Hepatocyte (in vitro differentiated cells): ENCODE measurements at regions not wholly inside any gene's neighbourhood (a gene's known extent, or its start where the extent isn't known, plus 50 kb on each side); places are given as distances from the start of the nearest gene placed in this dataset.

ENCODE experiments used
- DNase-seq: peaks from one replicate; pipeline ENCODE4 v3.0.0-alpha.2; 2016; ENCODE audit warnings: low spot score
- H2AFZ ChIP-seq: fragments of 200-600 bp; sonication (generic); 2 replicates; pipeline ENCODE4 v1.6.0; 2016; ENCODE audit warnings: antibody characterized with exemption, mild to moderate bottlenecking
- H3K27ac ChIP-seq: fragments of 200-600 bp; sonication (generic); 2 replicates; pipeline ENCODE4 v1.5.1; 2016; ENCODE audit warnings: mild to moderate bottlenecking
- H3K27me3 ChIP-seq: fragments of 200-600 bp; sonication (generic); 2 replicates; pipeline ENCODE4 v1.6.1; 2016
- H3K36me3 ChIP-seq: fragments of 200-600 bp; sonication (generic); replicated peaks from 2 replicates; pipeline ENCODE4 v1.5.1; 2016; ENCODE audit warnings: low read depth; ENCODE audit not compliant: insufficient read depth
- H3K4me1 ChIP-seq: fragments of 200-600 bp; sonication (generic); 2 replicates; pipeline ENCODE4 v1.5.1; 2016; ENCODE audit warnings: mild to moderate bottlenecking, moderate library complexity; ENCODE audit not compliant: insufficient read depth
- H3K4me2 ChIP-seq: fragments of 200-600 bp; sonication (generic); 2 replicates; pipeline ENCODE4 v1.6.0; 2016
- H3K4me3 ChIP-seq: fragments of 200-600 bp; sonication (generic); 2 replicates; pipeline ENCODE4 v1.5.1; 2016; ENCODE audit warnings: mild to moderate bottlenecking
- H3K79me2 ChIP-seq: fragments of 200-600 bp; sonication (generic); 2 replicates; pipeline ENCODE4 v1.6.0; 2017; ENCODE audit warnings: mild to moderate bottlenecking
- H3K9me2 ChIP-seq: fragments of 200-600 bp; sonication (generic); replicated peaks from 2 replicates; pipeline ENCODE4 v1.6.0; 2017; ENCODE audit warnings: mild to moderate bottlenecking; ENCODE audit not compliant: insufficient read depth
- H3K9me3 ChIP-seq: fragments of 200-600 bp; sonication (generic); 2 replicates; pipeline ENCODE4 v1.5.1; 2016; ENCODE audit warnings: low read depth, mild to moderate bottlenecking
- H4K20me1 ChIP-seq: fragments of 200-600 bp; sonication (generic); 2 replicates; pipeline ENCODE4 v1.6.0; 2016; ENCODE audit warnings: mild to moderate bottlenecking; ENCODE audit not compliant: insufficient read depth, poor library complexity, severe bottlenecking
- EZH2 ChIP-seq: fragments of 200-600 bp; sonication (generic); IDR thresholded peaks from 2 replicates; pipeline ENCODE4 v1.6.1; 2016; ENCODE audit warnings: antibody characterized with exemption, mild to moderate bottlenecking, borderline replicate concordance
- EZH2phosphoT487 ChIP-seq: fragments of 200-600 bp; sonication (generic); IDR thresholded peaks from one replicate; pipeline ENCODE4 v1.6.1; 2018; ENCODE audit warnings: antibody characterized with exemption, mild to moderate bottlenecking, low read depth, moderate library complexity; ENCODE audit not compliant: unreplicated experiment, severe bottlenecking
- WGBS: methylation state at CpG from one replicate; pipeline ENCODE4 v1.1.6; 2016; ENCODE audit warnings: low lambda C conversion rate; ENCODE audit errors: missing lambda C conversion rate; 5-methylcytosine and 5-hydroxymethylcytosine counted together
- TF ChIP-seq, protein P1 (sequence below): fragments of 200-600 bp; sonication (generic); IDR thresholded peaks from 2 replicates; pipeline ENCODE4 v1.5.1; 2016; ENCODE audit warnings: antibody characterized with exemption, mild to moderate bottlenecking; ENCODE audit not compliant: poor library complexity

DNA sequence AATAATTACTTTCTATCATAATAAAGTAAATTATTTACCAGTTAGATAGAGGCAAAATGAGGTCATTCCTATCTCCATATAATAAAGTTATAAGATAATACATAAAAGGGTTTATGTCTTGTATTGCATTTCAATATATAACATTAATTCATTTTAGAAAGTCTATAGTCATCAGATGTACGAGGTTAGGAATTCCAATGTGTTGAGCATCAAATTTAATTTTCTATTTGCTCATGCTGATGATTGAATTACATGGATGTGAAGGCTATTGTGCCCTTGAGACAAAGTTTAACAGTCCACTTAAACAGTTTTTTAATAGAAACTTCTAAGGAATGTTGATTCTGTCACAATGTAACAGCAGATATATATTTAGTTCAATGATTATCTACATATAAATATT, 678.3 kb upstream of the LRRN3 start:
- DNase-seq = no peak
- Histone ChIP-seq H3K9me3 (no peaks in the 10 kb centered on the region), H3K9me2 (no peaks in the 10 kb centered on the region), H4K20me1 (no peaks in the 10 kb centered on the region), H3K36me3 (no peaks in the 10 kb centered on the region), H3K27ac (no peak overlapping the region), H3K79me2 (no peaks in the 10 kb centered on the region), H3K4me3 (no peak overlapping the region), H3K4me2 (no peak overlapping the region), H2AFZ (no peak overlapping the region), H3K4me1 (no peaks in the 10 kb centered on the region), H3K27me3 (no peaks in the 10 kb centered on the region)
- TF ChIP-seq, protein P1, sequence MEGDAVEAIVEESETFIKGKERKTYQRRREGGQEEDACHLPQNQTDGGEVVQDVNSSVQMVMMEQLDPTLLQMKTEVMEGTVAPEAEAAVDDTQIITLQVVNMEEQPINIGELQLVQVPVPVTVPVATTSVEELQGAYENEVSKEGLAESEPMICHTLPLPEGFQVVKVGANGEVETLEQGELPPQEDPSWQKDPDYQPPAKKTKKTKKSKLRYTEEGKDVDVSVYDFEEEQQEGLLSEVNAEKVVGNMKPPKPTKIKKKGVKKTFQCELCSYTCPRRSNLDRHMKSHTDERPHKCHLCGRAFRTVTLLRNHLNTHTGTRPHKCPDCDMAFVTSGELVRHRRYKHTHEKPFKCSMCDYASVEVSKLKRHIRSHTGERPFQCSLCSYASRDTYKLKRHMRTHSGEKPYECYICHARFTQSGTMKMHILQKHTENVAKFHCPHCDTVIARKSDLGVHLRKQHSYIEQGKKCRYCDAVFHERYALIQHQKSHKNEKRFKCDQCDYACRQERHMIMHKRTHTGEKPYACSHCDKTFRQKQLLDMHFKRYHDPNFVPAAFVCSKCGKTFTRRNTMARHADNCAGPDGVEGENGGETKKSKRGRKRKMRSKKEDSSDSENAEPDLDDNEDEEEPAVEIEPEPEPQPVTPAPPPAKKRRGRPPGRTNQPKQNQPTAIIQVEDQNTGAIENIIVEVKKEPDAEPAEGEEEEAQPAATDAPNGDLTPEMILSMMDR = no peak
- TF ChIP-seq EZH2 (no peak), EZH2phosphoT487 (no peak)
- 86% methylated on average over 1 of the region's 1 CpG for WGBS

GRCh38 chr7:110413038-110413437, 677.9 kb upstream of the LRRN3 start:
- Histone ChIP-seq H3K27me3 (no peaks in the 10 kb centered on the region), H3K9me2 (no peaks in the 10 kb centered on the region), H3K36me3 (no peaks in the 10 kb centered on the region), H3K4me3 (no peak overlapping the region), H3K9me3 (no peaks in the 10 kb centered on the region), H3K4me2 (no peak overlapping the region), H3K79me2 (no peaks in the 10 kb centered on the region), H3K27ac (no peak overlapping the region), H4K20me1 (no peaks in the 10 kb centered on the region), H2AFZ (no peak overlapping the region), H3K4me1 (no peaks in the 10 kb centered on the region)
- DNase-seq = no peak
- TF ChIP-seq EZH2phosphoT487 (no peak), EZH2 (no peak)
- TF ChIP-seq, protein P1 = no peak

- H3K4me1 ChIP-seq = no peaks in the 10 kb centered on the region
- H3K27ac ChIP-seq = no peak overlapping the region
- H4K20me1 ChIP-seq = no peaks in the 10 kb centered on the region
- H3K4me3 ChIP-seq = no peak overlapping the region
- no peaks in the 10 kb centered on the region for H3K9me3 ChIP-seq
- no peak for DNase-seq
- H3K27me3 ChIP-seq = no peaks in the 10 kb centered on the region
- no peaks in the 10 kb centered on the region for H3K36me3 ChIP-seq
- no peak for TF ChIP-seq EZH2phosphoT487
- TF ChIP-seq, protein P1 = no peak
- no peak for TF ChIP-seq EZH2
- no peak overlapping the region for H2AFZ ChIP-seq
- H3K4me2 ChIP-seq = no peak overlapping the region
- H3K9me2 ChIP-seq = no peaks in the 10 kb centered on the region
- no peaks in the 10 kb centered on the region for H3K79me2 ChIP-seq
- WGBS = 76% methylated on average over 2 of the region's 2 CpGs
These were observed 673.3 kb upstream of the LRRN3 start for GRCh38 chr7:110417611-110418010.
